Parathyroid adenoma (tissue), 2 donors: ENCODE measurements at regions not wholly inside any gene's neighbourhood (a gene's known extent, or its start where the extent isn't known, plus 50 kb on each side); places are given as distances from the start of the nearest gene placed in this dataset.

ENCODE experiments used
- H2AFZ ChIP-seq: fragments of 300-600 bp; sonication (generic); one replicate; pipeline ENCODE4 v1.7.0; 2017; ENCODE audit warnings: antibody characterized with exemption, mild to moderate bottlenecking
- H3K27ac ChIP-seq: fragments of 300-600 bp; sonication (generic); one replicate; pipeline ENCODE4 v1.7.0; 2017
- H3K27me3 ChIP-seq: fragments of 300-600 bp; sonication (generic); one replicate; pipeline ENCODE4 v1.7.0; 2017; ENCODE audit warnings: low read length; ENCODE audit not compliant: control insufficient read depth, insufficient read depth
- H3K36me3 ChIP-seq: fragments of 300-600 bp; sonication (generic); one replicate; pipeline ENCODE4 v1.7.0; 2017; ENCODE audit warnings: low read length; ENCODE audit not compliant: control insufficient read depth, insufficient read depth
- H3K4me1 ChIP-seq: fragments of 300-600 bp; sonication (generic); one replicate; pipeline ENCODE4 v1.7.0; 2017; ENCODE audit warnings: control low read depth
- H3K4me2 ChIP-seq: fragments of 300-600 bp; sonication (generic); one replicate; pipeline ENCODE4 v1.7.0; 2017; ENCODE audit warnings: low read length
- H3K4me3 ChIP-seq: fragments of 300-600 bp; sonication (generic); one replicate; pipeline ENCODE4 v1.7.0; 2017; ENCODE audit warnings: low read depth, low read length
- H3K79me2 ChIP-seq: fragments of 300-600 bp; sonication (generic); one replicate; pipeline ENCODE4 v1.7.0; 2017; ENCODE audit warnings: control low read depth
- H3K9ac ChIP-seq: fragments of 300-600 bp; sonication (generic); one replicate; pipeline ENCODE4 v1.7.0; 2017; ENCODE audit warnings: mild to moderate bottlenecking
- H3K9me3 ChIP-seq: fragments of 300-600 bp; sonication (generic); one replicate; pipeline ENCODE4 v1.7.0; 2017; ENCODE audit warnings: low read length; ENCODE audit not compliant: control insufficient read depth
- CTCF ChIP-seq: fragments of 300-600 bp; sonication (generic); IDR thresholded peaks from one replicate; pipeline ENCODE4 v1.7.0; 2017; ENCODE audit warnings: antibody characterized with exemption, mild to moderate bottlenecking
- donor health status: primary hyperparathyroidism.

- Histone ChIP-seq H3K27me3 (no peaks in the 10 kb centered on the region), H3K79me2 (no peaks in the 10 kb centered on the region), H3K27ac (no peak overlapping the region), H3K9ac (no peak overlapping the region), H3K9me3 (no peaks in the 10 kb centered on the region), H3K4me2 (no peak overlapping the region), H3K36me3 (no peaks in the 10 kb centered on the region), H3K4me1 (no peaks in the 10 kb centered on the region), H2AFZ (no peak overlapping the region), H3K4me3 (no peak overlapping the region)
- no peak for TF ChIP-seq CTCF
Measured at GRCh38 chr7:115822801-115823200, 207.8 kb downstream of the TFEC start.

GRCh38 chr7:115822380-115822779 lies 208.2 kb downstream of the TFEC start:
- H3K9me3 ChIP-seq = no peaks in the 10 kb centered on the region
- H3K27me3 ChIP-seq = no peaks in the 10 kb centered on the region
- H3K36me3 ChIP-seq = no peaks in the 10 kb centered on the region
- no peak for TF ChIP-seq CTCF
- no peak overlapping the region for H3K4me2 ChIP-seq
- no peak overlapping the region for H3K9ac ChIP-seq
- no peak overlapping the region for H3K4me3 ChIP-seq
- H3K27ac ChIP-seq = no peak overlapping the region
- H2AFZ ChIP-seq = no peak overlapping the region
- H3K79me2 ChIP-seq = no peaks in the 10 kb centered on the region
- H3K4me1 ChIP-seq = no peaks in the 10 kb centered on the region

GRCh38 chr7:115816318-115816974 lies 214.1 kb downstream of the TFEC start:
- no peaks in the 10 kb centered on the region for H3K79me2 ChIP-seq
- TF ChIP-seq CTCF = no peak
- H3K4me2 ChIP-seq = no peak overlapping the region
- H3K36me3 ChIP-seq = no peaks in the 10 kb centered on the region
- no peaks in the 10 kb centered on the region for H3K27me3 ChIP-seq
- H3K4me1 ChIP-seq = no peaks in the 10 kb centered on the region
- no peak overlapping the region for H2AFZ ChIP-seq
- H3K9me3 ChIP-seq = no peaks in the 10 kb centered on the region
- no peak overlapping the region for H3K4me3 ChIP-seq
- no peak overlapping the region for H3K27ac ChIP-seq
- H3K9ac ChIP-seq = no peak overlapping the region

- H3K27ac ChIP-seq = no peak overlapping the region
- H2AFZ ChIP-seq = no peak overlapping the region
- no peaks in the 10 kb centered on the region for H3K9me3 ChIP-seq
- H3K4me1 ChIP-seq = no peaks in the 10 kb centered on the region
- no peak overlapping the region for H3K4me3 ChIP-seq
- no peaks in the 10 kb centered on the region for H3K36me3 ChIP-seq
- no peaks in the 10 kb centered on the region for H3K27me3 ChIP-seq
- no peaks in the 10 kb centered on the region for H3K79me2 ChIP-seq
- TF ChIP-seq CTCF = no peak
- no peak overlapping the region for H3K9ac ChIP-seq
- H3K4me2 ChIP-seq = no peak overlapping the region
Measured at GRCh38 chr7:115812794-115813193, 217.8 kb downstream of the TFEC start.

GRCh38 chr7:115805458-115805857 lies 225.1 kb downstream of the TFEC start:
- no peaks in the 10 kb centered on the region for H3K27me3 ChIP-seq
- no peak overlapping the region for H3K4me2 ChIP-seq
- no peaks in the 10 kb centered on the region for H3K4me1 ChIP-seq
- H2AFZ ChIP-seq = no peak overlapping the region
- no peak overlapping the region for H3K27ac ChIP-seq
- no peaks in the 10 kb centered on the region for H3K79me2 ChIP-seq
- H3K36me3 ChIP-seq = no peaks in the 10 kb centered on the region
- H3K9ac ChIP-seq = no peak overlapping the region
- H3K9me3 ChIP-seq = no peaks in the 10 kb centered on the region
- H3K4me3 ChIP-seq = no peak overlapping the region
- TF ChIP-seq CTCF = no peak
